ENCODE measurements at regions not wholly inside any gene's neighbourhood (a gene's known extent, or its start where the extent isn't known, plus 50 kb on each side); places are given as distances from the start of the nearest gene placed in this dataset.

- no peak for TF ChIP-seq CTCF (IDR thresholded peaks at IDR 0.05; ENCODE audit: borderline replicate concordance, insufficient read depth, low read depth, low read length)
- H3K4me3 ChIP-seq (ENCODE audit: low read depth, low read length) = no peak overlapping the region
Observed at GRCh38 chr21:31529406-31529805, 130.1 kb upstream of the SOD1 start.

- no peak for TF ChIP-seq CTCF (IDR thresholded peaks at IDR 0.05; ENCODE audit: borderline replicate concordance, insufficient read depth, low read depth, low read length)
- H3K4me3 ChIP-seq (ENCODE audit: low read depth, low read length) = no peak overlapping the region
Observed at GRCh38 chr21:31526040-31526439, 133.5 kb upstream of the SOD1 start.

DNA sequence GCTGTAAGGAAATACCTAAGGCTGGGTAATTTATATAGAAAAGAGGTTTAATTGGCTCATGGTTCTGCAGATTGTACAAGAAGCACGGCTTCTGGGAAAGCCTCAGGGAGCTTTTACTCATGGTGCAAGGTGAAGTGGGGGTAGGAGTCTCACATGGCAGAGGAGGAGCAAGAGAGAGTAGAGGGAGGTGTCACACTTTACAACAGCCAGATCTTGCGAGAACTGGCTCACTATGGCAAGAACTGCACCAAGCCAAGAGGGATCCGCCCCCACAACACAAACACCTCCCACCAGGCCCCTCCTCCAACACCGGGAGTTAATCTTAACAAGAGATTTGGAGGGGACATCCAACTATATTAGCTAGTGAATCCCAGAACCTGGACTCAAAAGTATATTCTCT lies 135.4 kb upstream of the SOD1 start:
- no peak for TF ChIP-seq CTCF (IDR thresholded peaks at IDR 0.05; ENCODE audit: borderline replicate concordance, insufficient read depth, low read depth, low read length)
- H3K4me3 ChIP-seq (ENCODE audit: low read depth, low read length) = no peak overlapping the region

GRCh38 chr21:31521515-31521914 lies 138.0 kb upstream of the SOD1 start:
- no peak overlapping the region for H3K4me3 ChIP-seq (ENCODE audit: low read depth, low read length)
- TF ChIP-seq CTCF (IDR thresholded peaks at IDR 0.05; ENCODE audit: borderline replicate concordance, insufficient read depth, low read depth, low read length) = no peak

DNA sequence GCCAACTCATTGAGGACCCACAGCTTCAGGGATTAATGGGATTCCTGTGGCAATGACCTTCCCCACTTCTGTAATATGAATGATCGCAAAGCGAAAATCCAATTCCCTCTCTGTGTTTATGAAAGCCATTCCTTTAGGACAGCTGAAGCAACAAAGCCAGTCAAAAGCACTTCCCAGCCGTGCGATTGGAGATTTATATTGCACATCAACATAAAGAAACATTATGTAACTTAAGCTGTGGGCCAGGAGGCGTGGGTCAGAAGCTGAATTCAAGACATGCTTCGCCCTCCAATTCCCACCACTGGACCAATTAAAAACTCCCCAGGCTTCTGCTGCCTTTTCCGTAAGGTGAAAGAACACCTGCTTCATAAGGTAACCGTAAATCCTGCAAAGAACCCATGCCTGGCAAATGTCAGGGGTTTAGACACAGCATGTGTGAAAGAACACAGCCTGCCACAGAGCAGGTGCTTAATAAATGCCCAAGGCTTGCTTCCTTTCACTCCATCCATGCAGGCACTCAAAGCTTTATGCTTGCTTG lies 138.9 kb upstream of the SOD1 start:
- no peak overlapping the region for H3K4me3 ChIP-seq (ENCODE audit: low read depth, low read length)
- TF ChIP-seq CTCF (IDR thresholded peaks at IDR 0.05; ENCODE audit: borderline replicate concordance, insufficient read depth, low read depth, low read length) = no peak

GRCh38 chr21:31518580-31518979 lies 140.9 kb upstream of the SOD1 start:
- H3K4me3 ChIP-seq (ENCODE audit: low read depth, low read length) = no peak overlapping the region
- TF ChIP-seq CTCF (IDR thresholded peaks at IDR 0.05; ENCODE audit: borderline replicate concordance, insufficient read depth, low read depth, low read length) = no peak

GRCh38 chr21:31517664-31518414 lies 141.7 kb upstream of the SOD1 start:
- TF ChIP-seq CTCF (IDR thresholded peaks at IDR 0.05; ENCODE audit: borderline replicate concordance, insufficient read depth, low read depth, low read length) = no peak
- no peak overlapping the region for H3K4me3 ChIP-seq (ENCODE audit: low read depth, low read length)

Measured in GM12875 (cell line).